Adipocyte (in vitro differentiated cells): ENCODE measurements at regions not wholly inside any gene's neighbourhood (a gene's known extent, or its start where the extent isn't known, plus 50 kb on each side); places are given as distances from the start of the nearest gene placed in this dataset.
A peak's percentile ranks its signal among the peaks of the same experiment; 100 is the strongest.

ENCODE experiments used
- DNase-seq: peaks from one replicate; pipeline ENCODE4 v3.0.0-alpha.2; 2015; ENCODE audit warnings: low read depth
- H3K27me3 ChIP-seq: replicated peaks from 2 replicates; pipeline ENCODE4 v1.7.0; 2013; ENCODE audit warnings: mild to moderate bottlenecking, low read length, moderate library complexity; ENCODE audit not compliant: control insufficient read depth, insufficient read depth
- H3K36me3 ChIP-seq: 2 replicates; pipeline ENCODE4 v1.7.0; 2013; ENCODE audit warnings: low read length, mild to moderate bottlenecking, moderate library complexity; ENCODE audit not compliant: control insufficient read depth, insufficient read depth, severe bottlenecking
- H3K4me1 ChIP-seq: 2 replicates; pipeline ENCODE4 v1.7.0; 2013; ENCODE audit warnings: mild to moderate bottlenecking, low read length, moderate library complexity; ENCODE audit not compliant: control insufficient read depth, insufficient read depth
- H3K4me3 ChIP-seq: 2 replicates; pipeline ENCODE4 v1.7.0; 2013; ENCODE audit warnings: mild to moderate bottlenecking, low read length, moderate library complexity
- H3K9ac ChIP-seq: 2 replicates; pipeline ENCODE4 v1.7.0; 2013; ENCODE audit warnings: mild to moderate bottlenecking, low read length, moderate library complexity
- H3K9me3 ChIP-seq: 2 replicates; pipeline ENCODE4 v1.7.0; 2013; ENCODE audit warnings: mild to moderate bottlenecking, low read length, moderate library complexity; ENCODE audit not compliant: control insufficient read depth

- peak overlapping the region; percentile 46 for H3K9ac ChIP-seq
- H3K4me1 ChIP-seq = peaks cover 26% of the 10 kb centered on the region
- no peaks in the 10 kb centered on the region for H3K27me3 ChIP-seq
- no peaks in the 10 kb centered on the region for H3K36me3 ChIP-seq
- peak; percentile 40 for DNase-seq
- H3K9me3 ChIP-seq = no peaks in the 10 kb centered on the region
- H3K4me3 ChIP-seq = no peak overlapping the region
Measured at GRCh38 chr3:8450618-8451017, 51.0 kb upstream of the LMCD1 start.

DNA sequence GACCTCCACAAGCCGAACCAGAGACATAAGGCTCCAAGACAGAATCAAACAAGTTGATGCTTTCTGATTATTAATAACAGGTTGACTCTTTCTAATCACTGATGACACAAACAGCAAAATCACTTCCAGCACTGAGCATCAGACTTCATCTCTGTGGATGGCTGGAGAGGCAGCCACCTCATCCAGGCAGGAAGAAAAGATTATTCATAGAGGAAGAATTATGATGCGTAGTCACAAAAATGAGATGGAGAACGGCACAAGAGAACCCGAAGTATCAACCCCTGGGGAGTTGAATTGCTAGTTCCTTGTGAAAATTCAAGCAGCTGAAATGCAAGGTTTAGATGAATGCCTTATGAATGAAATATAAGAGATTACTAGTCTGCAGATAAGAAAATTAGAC lies 49.9 kb upstream of the LMCD1 start:
- H3K9ac ChIP-seq = peak overlapping the region; percentile 46
- no peaks in the 10 kb centered on the region for H3K9me3 ChIP-seq
- H3K4me1 ChIP-seq = peaks cover 36% of the 10 kb centered on the region
- DNase-seq = peak; percentile 57
- H3K4me3 ChIP-seq = no peak overlapping the region
- H3K27me3 ChIP-seq = no peaks in the 10 kb centered on the region
- H3K36me3 ChIP-seq = no peaks in the 10 kb centered on the region
